ENCODE measurements at regions not wholly inside any gene's neighbourhood (a gene's known extent, or its start where the extent isn't known, plus 50 kb on each side); places are given as distances from the start of the nearest gene placed in this dataset.

GRCh38 chr6:88544986-88545612 is 379.0 kb upstream of the CNR1 start:
- Histone ChIP-seq H3K4me2 (ENCODE audit: insufficient read depth, insufficient read length, low read length) (no peak overlapping the region), H2AK5ac (ENCODE audit: insufficient read length, low read length) (no peak overlapping the region), H3K23me2 (ENCODE audit: insufficient read length, low read depth, low read length, poor library complexity, severe bottlenecking) (no peaks in the 10 kb centered on the region), H4K91ac (ENCODE audit: insufficient read length, low read depth, low read length) (no peak overlapping the region), H3K9me3 (ENCODE audit: control insufficient read depth, low read depth, low read length) (no peaks in the 10 kb centered on the region), H3T11ph (ENCODE audit: low read length) (no peak overlapping the region), H3K79me2 (ENCODE audit: insufficient read depth, low read length) (no peaks in the 10 kb centered on the region), H3K56ac (ENCODE audit: insufficient read length, low read depth, low read length) (no peak overlapping the region), H2BK20ac (ENCODE audit: low read depth, low read length, poor library complexity, severe bottlenecking) (no peak overlapping the region), H3K18ac (ENCODE audit: insufficient read length, low read depth, low read length) (no peak overlapping the region), H3K27me3 (ENCODE audit: insufficient read depth, low read length) (no peaks in the 10 kb centered on the region), H3K27ac (ENCODE audit: insufficient read length, low read depth, low read length) (no peak overlapping the region), H2BK15ac (ENCODE audit: low read depth, low read length) (no peak overlapping the region), H3K9ac (ENCODE audit: extremely low read depth, insufficient read length, low read length) (no peak overlapping the region), H4K20me1 (ENCODE audit: control insufficient read depth, insufficient read depth, insufficient read length) (no peaks in the 10 kb centered on the region), H3K4ac (ENCODE audit: low read depth, low read length) (no peak overlapping the region), H4K5ac (ENCODE audit: insufficient read length, low read depth, low read length) (no peak overlapping the region), H2BK12ac (ENCODE audit: insufficient read length, low read depth, low read length) (no peak overlapping the region), H3K4me1 (ENCODE audit: insufficient read depth, low read length) (no peaks in the 10 kb centered on the region; the same call in 1 of the 2 replicates), H2BK5ac (ENCODE audit: insufficient read length, low read length) (no peak overlapping the region), H2BK120ac (ENCODE audit: low read depth, low read length, poor library complexity, severe bottlenecking) (no peak overlapping the region), H3K14ac (ENCODE audit: insufficient read depth, low read length) (no peak overlapping the region), H2AFZ (ENCODE audit: low read length) (no peak overlapping the region), H4K8ac (replicated peaks; ENCODE audit: insufficient read length, low read depth, low read length) (no peak overlapping the region), H3K23ac (ENCODE audit: insufficient read length, low read depth, low read length) (no peak overlapping the region), H3K79me1 (ENCODE audit: insufficient read depth, low read depth, low read length, poor library complexity, severe bottlenecking) (no peaks in the 10 kb centered on the region)
- Mint-ChIP-seq H3K9me3 (no peaks in the 10 kb centered on the region), H3K4me3 (no peak overlapping the region), H3K27ac (no peak overlapping the region), H3K27me3 (ENCODE audit: low read depth) (no peaks in the 10 kb centered on the region), H3K36me3 (ENCODE audit: insufficient read depth in 1 of 3, low read depth in 3 of 3) (no peaks in the 10 kb centered on the region), H3K4me1 (peaks cover 0 to 3% of the 10 kb centered on the region in 2 experiments; a peak in 1 of 4 replicates)
- no peak for DNase-seq
- no CpG with 5 or more reads among the region's 4 CpGs for WGBS (ENCODE audit: extremely low coverage, insufficient read length, low lambda C conversion rate)
- TF ChIP-seq, protein P1, sequence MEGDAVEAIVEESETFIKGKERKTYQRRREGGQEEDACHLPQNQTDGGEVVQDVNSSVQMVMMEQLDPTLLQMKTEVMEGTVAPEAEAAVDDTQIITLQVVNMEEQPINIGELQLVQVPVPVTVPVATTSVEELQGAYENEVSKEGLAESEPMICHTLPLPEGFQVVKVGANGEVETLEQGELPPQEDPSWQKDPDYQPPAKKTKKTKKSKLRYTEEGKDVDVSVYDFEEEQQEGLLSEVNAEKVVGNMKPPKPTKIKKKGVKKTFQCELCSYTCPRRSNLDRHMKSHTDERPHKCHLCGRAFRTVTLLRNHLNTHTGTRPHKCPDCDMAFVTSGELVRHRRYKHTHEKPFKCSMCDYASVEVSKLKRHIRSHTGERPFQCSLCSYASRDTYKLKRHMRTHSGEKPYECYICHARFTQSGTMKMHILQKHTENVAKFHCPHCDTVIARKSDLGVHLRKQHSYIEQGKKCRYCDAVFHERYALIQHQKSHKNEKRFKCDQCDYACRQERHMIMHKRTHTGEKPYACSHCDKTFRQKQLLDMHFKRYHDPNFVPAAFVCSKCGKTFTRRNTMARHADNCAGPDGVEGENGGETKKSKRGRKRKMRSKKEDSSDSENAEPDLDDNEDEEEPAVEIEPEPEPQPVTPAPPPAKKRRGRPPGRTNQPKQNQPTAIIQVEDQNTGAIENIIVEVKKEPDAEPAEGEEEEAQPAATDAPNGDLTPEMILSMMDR (conservative IDR thresholded peaks at IDR 0.05), result no peak

Data from H9 (cell line).